Neuronal stem cell (in vitro differentiated cells): ENCODE measurements at regions not wholly inside any gene's neighbourhood (a gene's known extent, or its start where the extent isn't known, plus 50 kb on each side); places are given as distances from the start of the nearest gene placed in this dataset.

Source experiments
- DNase-seq: peaks from one replicate; pipeline ENCODE4 v3.0.0-alpha.2; 2013; ENCODE audit warnings: low spot score
- H2AFZ ChIP-seq: one replicate; pipeline ENCODE4 v1.6.1; 2013; ENCODE audit warnings: mild to moderate bottlenecking, low read length, inconsistent platforms
- H2AK5ac ChIP-seq: 2 replicates; pipeline ENCODE4 v1.6.1; 2013; ENCODE audit warnings: low read depth, mild to moderate bottlenecking, inconsistent platforms, low read length, moderate library complexity, mixed read lengths
- H2BK120ac ChIP-seq: 2 replicates; pipeline ENCODE4 v1.6.1; 2013; ENCODE audit warnings: low read depth, mild to moderate bottlenecking, inconsistent platforms, low read length, moderate library complexity, mixed read lengths
- H2BK12ac ChIP-seq: one replicate; pipeline ENCODE4 v1.6.1; 2013; ENCODE audit warnings: low read length, inconsistent platforms
- H2BK15ac ChIP-seq: 2 replicates; pipeline ENCODE4 v1.6.1; 2013; ENCODE audit warnings: mild to moderate bottlenecking, low read length, inconsistent platforms, mixed read lengths
- H2BK5ac ChIP-seq: one replicate; pipeline ENCODE4 v1.6.1; 2013; ENCODE audit warnings: inconsistent platforms, mild to moderate bottlenecking, low read length, moderate library complexity
- H3K14ac ChIP-seq: one replicate; pipeline ENCODE4 v1.6.1; 2013; ENCODE audit warnings: low read length, inconsistent platforms
- H3K18ac ChIP-seq: 2 replicates; pipeline ENCODE4 v1.6.1; 2013; ENCODE audit warnings: low read length, inconsistent platforms
- H3K23ac ChIP-seq: 2 replicates; pipeline ENCODE4 v1.6.1; 2013; ENCODE audit warnings: low read depth, mild to moderate bottlenecking, mixed read lengths, low read length, inconsistent platforms; ENCODE audit not compliant: poor library complexity
- H3K27ac ChIP-seq: replicated peaks from 3 replicates; pipeline ENCODE4 v1.5.1; 2013; ENCODE audit warnings: low read length, inconsistent platforms
- H3K27me3 ChIP-seq, 3 experiments: 2 replicates each; pipeline ENCODE4 v1.6.1; 2013; ENCODE audit warnings: low read length in 3 of 3, mild to moderate bottlenecking in 2 of 3, inconsistent platforms in 1 of 3, low read depth in 1 of 3, mixed read lengths in 1 of 3, moderate library complexity in 1 of 3; ENCODE audit not compliant: control insufficient read depth in 3 of 3, insufficient read depth in 3 of 3
- H3K36me3 ChIP-seq, 2 donors: replicated peaks in 1 of 2; 2 replicates each; pipeline ENCODE4 v1.6.1; 2013; ENCODE audit warnings: low read length in 2 of 2; ENCODE audit not compliant: control insufficient read depth in 2 of 2, insufficient read depth in 2 of 2
- H3K4ac ChIP-seq: 2 replicates; pipeline ENCODE4 v1.6.1; 2013; ENCODE audit warnings: inconsistent platforms, mild to moderate bottlenecking, low read length, moderate library complexity
- H3K4me1 ChIP-seq, 2 donors: 1 replicate in 1 of 2; 2 replicates in 1 of 2; pipeline ENCODE4 v1.6.1; 2013; ENCODE audit warnings: low read length in 2 of 2, low read depth in 1 of 2; ENCODE audit not compliant: control insufficient read depth in 2 of 2, insufficient read depth in 1 of 2
- H3K4me2 ChIP-seq: one replicate; pipeline ENCODE4 v1.6.1; 2013; ENCODE audit warnings: mild to moderate bottlenecking, low read length, inconsistent platforms; ENCODE audit not compliant: insufficient read depth, poor library complexity, severe bottlenecking
- H3K4me3 ChIP-seq, 2 donors: 2 replicates each; pipeline ENCODE4 v1.5.1; 2013; ENCODE audit warnings: low read length in 2 of 2, mild to moderate bottlenecking in 2 of 2, inconsistent platforms in 1 of 2, moderate library complexity in 1 of 2
- H3K79me1 ChIP-seq: one replicate; pipeline ENCODE4 v1.6.1; 2013; ENCODE audit warnings: low read depth, mild to moderate bottlenecking, inconsistent platforms, low read length, moderate library complexity
- H3K9ac ChIP-seq: one replicate; pipeline ENCODE4 v1.6.1; 2013; ENCODE audit warnings: mild to moderate bottlenecking, low read depth, low read length, inconsistent platforms; ENCODE audit not compliant: poor library complexity
- H3K9me3 ChIP-seq, 2 donors: replicated peaks in 1 of 2; 2 replicates each; pipeline versions ENCODE3 to v1.6.1; 2013; ENCODE audit warnings: low read length in 2 of 2, mild to moderate bottlenecking in 2 of 2, inconsistent platforms in 1 of 2, low read depth in 1 of 2, mixed read lengths in 1 of 2, moderate library complexity in 1 of 2; ENCODE audit not compliant: control insufficient read depth in 2 of 2, insufficient read depth in 1 of 2
- H4K8ac ChIP-seq: one replicate; pipeline ENCODE4 v1.6.1; 2013; ENCODE audit warnings: low read depth, mild to moderate bottlenecking, inconsistent platforms, low read length, moderate library complexity
- H4K91ac ChIP-seq: one replicate; pipeline ENCODE4 v1.6.1; 2013; ENCODE audit warnings: low read length, low read depth, mild to moderate bottlenecking, inconsistent platforms; ENCODE audit not compliant: poor library complexity
- WGBS, 2 donors: extraction: QIAGEN DNeasy Blood & Tissue Kit; methylation state at CpG; one replicate each; pipeline ENCODE4 v1.1.7; 2013; ENCODE audit warnings: missing lambda C conversion rate in 2 of 2, mixed read lengths in 1 of 2; ENCODE audit not compliant: insufficient read length in 2 of 2, insufficient replicate concordance in 1 of 2; ENCODE audit errors: extremely low coverage in 2 of 2; 5-methylcytosine and 5-hydroxymethylcytosine counted together

- H3K4me3 ChIP-seq = no peak overlapping the region
- H3K14ac ChIP-seq = no peak overlapping the region
- no peak overlapping the region for H3K9ac ChIP-seq
- no peak overlapping the region for H2BK12ac ChIP-seq
- H3K36me3 ChIP-seq = no peaks in the 10 kb centered on the region
- no peak overlapping the region for H4K91ac ChIP-seq
- no peak overlapping the region for H3K18ac ChIP-seq
- no peak overlapping the region for H2AFZ ChIP-seq
- no peaks in the 10 kb centered on the region for H3K9me3 ChIP-seq
- no peaks in the 10 kb centered on the region for H3K4me1 ChIP-seq
- no peak overlapping the region for H3K4ac ChIP-seq
- no peak for DNase-seq
- no peak overlapping the region for H2BK120ac ChIP-seq
- no peak overlapping the region for H3K23ac ChIP-seq
- WGBS, 2 donors = no CpG with 5 or more reads among the region's 8 CpGs
- H3K79me1 ChIP-seq = no peaks in the 10 kb centered on the region
- H3K27ac ChIP-seq = no peak overlapping the region
- no peak overlapping the region for H4K8ac ChIP-seq
- no peak overlapping the region for H2BK15ac ChIP-seq
- H3K4me2 ChIP-seq = no peak overlapping the region
- no peak overlapping the region for H2BK5ac ChIP-seq
- H2AK5ac ChIP-seq = no peak overlapping the region
- H3K27me3 ChIP-seq = no peaks in the 10 kb centered on the region
Measured at GRCh38 chr1:240714568-240715292, 102.8 kb upstream of the GREM2 start.

- DNase-seq = no peak
- Histone ChIP-seq H3K27ac (no peak overlapping the region), H4K8ac (no peak overlapping the region), H3K23ac (no peak overlapping the region), H3K18ac (no peak overlapping the region), H2AK5ac (no peak overlapping the region), H3K4me2 (no peak overlapping the region), H3K79me1 (no peaks in the 10 kb centered on the region), H2AFZ (no peak overlapping the region), H2BK5ac (no peak overlapping the region), H3K9ac (no peak overlapping the region), H2BK120ac (no peak overlapping the region), H2BK15ac (no peak overlapping the region), H3K14ac (no peak overlapping the region), H3K36me3 (no peaks in the 10 kb centered on the region), H3K4me1 (no peaks in the 10 kb centered on the region), H3K4ac (no peak overlapping the region), H2BK12ac (no peak overlapping the region), H3K9me3 (no peaks in the 10 kb centered on the region), H3K27me3 (no peaks in the 10 kb centered on the region), H3K4me3 (no peak overlapping the region), H4K91ac (no peak overlapping the region)
- no CpG with 5 or more reads among the region's 7 CpGs for WGBS, 2 donors
Measured at GRCh38 chr1:240712014-240712731, 100.2 kb upstream of the GREM2 start.

- DNase-seq = no peak
- WGBS, 2 donors = no CpG with 5 or more reads among the region's 9 CpGs
- Histone ChIP-seq H2BK120ac (no peak overlapping the region), H3K4me2 (no peak overlapping the region), H4K91ac (no peak overlapping the region), H3K4me1 (no peaks in the 10 kb centered on the region), H3K4ac (no peak overlapping the region), H3K18ac (no peak overlapping the region), H2BK15ac (no peak overlapping the region), H3K4me3 (no peak overlapping the region), H2AK5ac (no peak overlapping the region), H2AFZ (no peak overlapping the region), H3K27ac (no peak overlapping the region), H3K9me3 (no peaks in the 10 kb centered on the region), H2BK12ac (no peak overlapping the region), H3K14ac (no peak overlapping the region), H3K23ac (no peak overlapping the region), H3K36me3 (no peaks in the 10 kb centered on the region), H3K9ac (no peak overlapping the region), H3K79me1 (no peaks in the 10 kb centered on the region), H3K27me3 (no peaks in the 10 kb centered on the region), H2BK5ac (no peak overlapping the region), H4K8ac (no peak overlapping the region)
Measured at GRCh38 chr1:240711020-240711419, 99.1 kb upstream of the GREM2 start.

GRCh38 chr1:240709676-240710075 lies 97.7 kb upstream of the GREM2 start:
- H3K27ac ChIP-seq = no peak overlapping the region
- no peak overlapping the region for H2AK5ac ChIP-seq
- no peak overlapping the region for H3K4me3 ChIP-seq
- H4K91ac ChIP-seq = no peak overlapping the region
- no peak overlapping the region for H2AFZ ChIP-seq
- WGBS, 2 donors = no CpG with 5 or more reads among the region's 6 CpGs
- H3K4me1 ChIP-seq = no peaks in the 10 kb centered on the region
- no peak overlapping the region for H3K4ac ChIP-seq
- no peaks in the 10 kb centered on the region for H3K27me3 ChIP-seq
- H3K4me2 ChIP-seq = no peak overlapping the region
- H4K8ac ChIP-seq = no peak overlapping the region
- H2BK15ac ChIP-seq = no peak overlapping the region
- H2BK5ac ChIP-seq = no peak overlapping the region
- H2BK12ac ChIP-seq = no peak overlapping the region
- H3K79me1 ChIP-seq = no peaks in the 10 kb centered on the region
- H3K36me3 ChIP-seq = no peaks in the 10 kb centered on the region
- H3K18ac ChIP-seq = no peak overlapping the region
- no peak overlapping the region for H2BK120ac ChIP-seq
- no peaks in the 10 kb centered on the region for H3K9me3 ChIP-seq
- no peak for DNase-seq
- no peak overlapping the region for H3K9ac ChIP-seq
- no peak overlapping the region for H3K14ac ChIP-seq
- no peak overlapping the region for H3K23ac ChIP-seq
